Fibroblast of skin of back (primary cell): ENCODE measurements at regions not wholly inside any gene's neighbourhood (a gene's known extent, or its start where the extent isn't known, plus 50 kb on each side); places are given as distances from the start of the nearest gene placed in this dataset.

Experiments used
- DNase-seq: peaks from one replicate; pipeline ENCODE4 v3.0.0-alpha.2; 2013

DNA sequence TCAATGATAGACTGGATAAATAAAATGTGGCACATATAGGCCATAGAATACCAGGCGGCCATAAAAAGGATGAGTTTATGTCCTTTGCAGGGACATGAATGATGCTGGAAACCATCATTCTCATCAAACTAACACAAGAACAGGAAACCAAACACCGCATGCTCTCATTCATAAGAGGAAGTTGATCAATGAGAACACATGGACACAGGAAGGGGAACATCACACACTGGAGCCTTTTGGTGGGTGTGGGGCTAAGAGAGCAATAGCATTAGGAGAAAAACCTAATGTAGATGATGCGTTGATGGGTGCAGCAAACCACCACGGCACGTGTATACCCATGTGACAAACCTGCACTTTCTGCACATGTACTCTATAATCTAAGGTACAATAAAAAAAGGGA lies 883.4 kb upstream of the PRMT6 start:
- no peak for DNase-seq

DNA sequence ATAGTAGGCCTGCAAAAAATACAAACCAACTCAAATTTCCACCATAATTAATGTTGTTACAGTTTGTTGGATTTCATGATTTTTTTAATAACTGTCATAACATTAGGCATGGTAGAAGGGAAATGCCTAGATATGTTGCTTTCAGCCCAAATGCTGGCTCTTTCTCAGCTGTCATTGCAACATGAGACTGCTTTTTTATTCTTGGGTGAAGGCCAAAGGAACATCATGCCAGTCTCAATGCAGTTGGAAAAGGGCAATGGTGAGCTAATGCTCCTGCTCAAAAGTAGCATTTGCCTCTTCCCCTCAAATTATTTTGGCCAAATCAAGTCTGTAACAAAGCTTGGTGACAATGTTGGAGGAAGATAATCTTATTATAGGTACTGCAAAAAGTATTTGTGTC lies 877.7 kb upstream of the PRMT6 start:
- DNase-seq, result no peak

DNA sequence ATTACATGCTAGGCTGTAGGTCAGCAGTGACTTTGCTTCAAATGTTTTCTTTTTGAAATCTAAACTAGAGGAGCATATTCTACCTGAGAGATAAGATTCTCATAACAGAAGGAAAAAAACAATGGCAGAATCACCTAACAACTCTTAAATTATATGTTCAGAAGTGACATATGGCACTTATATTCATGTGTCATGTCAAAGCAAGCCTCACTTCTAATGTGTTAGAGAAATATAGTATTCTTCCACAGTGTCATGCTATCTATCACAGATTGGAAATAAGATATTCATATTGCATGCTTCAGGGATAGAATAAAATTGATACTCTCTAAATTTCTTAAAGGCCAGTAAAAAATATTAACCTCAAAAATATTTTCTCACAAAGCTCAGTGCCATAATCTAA lies 874.6 kb upstream of the PRMT6 start:
- no peak for DNase-seq

DNA sequence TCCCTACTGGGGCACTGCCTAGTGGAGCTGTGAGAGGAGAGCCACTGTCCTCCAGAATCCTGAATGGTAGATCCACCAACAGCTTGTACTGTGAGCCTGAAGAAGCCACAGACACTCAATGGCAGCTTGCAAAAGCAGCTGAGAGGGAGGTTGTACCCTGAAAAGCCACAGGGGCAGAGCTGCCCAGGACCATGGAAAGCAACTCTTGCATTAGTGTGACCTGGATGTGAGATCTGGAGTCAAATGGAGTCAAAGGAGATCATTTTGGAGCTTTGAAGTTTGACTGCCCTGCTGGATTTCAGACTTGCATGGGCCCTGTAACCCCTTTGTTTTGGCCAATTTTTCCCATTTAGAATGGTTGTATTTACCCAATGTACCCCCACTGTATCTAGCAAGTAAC lies 871.4 kb upstream of the PRMT6 start:
- no peak for DNase-seq

DNA sequence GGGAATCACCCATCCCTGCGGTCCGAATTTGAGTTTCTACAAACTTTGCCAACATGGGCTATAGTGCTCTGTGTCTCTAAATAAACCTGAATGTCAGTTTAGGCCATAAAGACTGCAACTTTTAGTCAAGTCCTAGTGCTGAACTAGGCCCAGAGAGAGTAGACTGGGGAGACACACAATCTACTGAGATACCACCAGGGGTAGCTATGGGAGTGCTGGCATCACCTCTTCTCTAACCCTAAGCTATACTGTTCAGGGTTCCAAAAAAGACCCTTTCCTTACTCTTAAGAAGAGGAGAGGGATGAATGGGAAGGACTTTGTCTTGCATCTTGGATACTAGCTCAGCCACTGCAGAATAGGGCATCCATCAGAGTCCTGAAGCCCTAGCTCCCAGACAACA lies 866.7 kb upstream of the PRMT6 start:
- DNase-seq, result no peak

DNA sequence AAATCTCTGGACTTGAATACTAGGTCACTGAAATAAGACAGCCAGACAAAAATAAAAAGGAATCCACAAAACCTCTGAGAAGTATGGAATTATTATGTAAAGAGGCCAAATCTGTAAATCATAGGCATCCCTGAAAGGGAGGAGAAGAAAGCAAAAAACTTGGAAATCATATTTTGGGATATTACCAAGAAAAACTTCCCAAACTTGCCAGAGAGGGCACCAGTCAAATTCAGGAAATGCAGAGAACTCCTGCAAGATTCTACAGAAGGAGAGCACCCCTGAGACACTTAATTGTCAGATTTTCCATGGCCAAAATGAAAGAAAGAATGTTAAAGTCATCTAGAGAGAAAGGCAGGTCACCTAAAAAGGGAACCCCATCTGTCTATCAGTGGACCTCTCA lies 862.3 kb upstream of the PRMT6 start:
- no peak for DNase-seq

DNA sequence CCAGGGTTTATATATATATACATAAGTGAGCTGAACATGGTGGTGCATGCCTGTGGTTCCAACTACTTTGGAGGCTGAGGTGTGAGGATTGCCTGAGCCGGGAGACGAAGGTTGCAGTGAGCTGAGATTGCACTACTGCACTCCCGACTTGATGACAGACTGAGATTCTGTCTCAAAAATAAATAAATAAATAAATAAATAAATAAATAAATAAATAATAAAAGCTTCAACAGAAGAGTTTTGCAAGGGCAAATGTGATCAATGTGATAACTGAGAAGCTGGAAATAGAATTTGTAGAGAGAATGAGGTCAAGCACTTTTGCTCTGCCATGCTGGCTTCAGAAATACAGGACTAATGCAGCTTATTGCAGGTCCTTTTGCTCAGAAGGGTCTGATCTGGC lies 855.8 kb upstream of the PRMT6 start:
- no peak for DNase-seq

DNA sequence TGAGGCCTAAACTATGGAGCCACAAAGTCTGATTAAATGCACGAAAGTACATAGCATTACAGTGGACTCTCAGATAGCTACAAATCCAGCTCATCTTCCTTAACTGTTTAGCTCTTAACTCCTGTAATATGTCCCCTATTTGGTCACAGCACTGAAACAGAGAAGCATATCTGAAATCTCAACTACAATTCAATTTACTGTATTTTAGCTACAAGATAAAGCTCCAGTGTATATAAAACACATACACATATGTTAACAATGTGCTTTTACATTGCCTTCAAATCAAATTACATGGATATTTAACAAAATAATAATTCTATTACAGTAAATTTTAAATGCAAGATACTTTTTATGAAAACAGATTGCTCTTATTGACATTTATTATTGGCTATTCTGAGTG lies 849.3 kb upstream of the PRMT6 start:
- no peak for DNase-seq

DNA sequence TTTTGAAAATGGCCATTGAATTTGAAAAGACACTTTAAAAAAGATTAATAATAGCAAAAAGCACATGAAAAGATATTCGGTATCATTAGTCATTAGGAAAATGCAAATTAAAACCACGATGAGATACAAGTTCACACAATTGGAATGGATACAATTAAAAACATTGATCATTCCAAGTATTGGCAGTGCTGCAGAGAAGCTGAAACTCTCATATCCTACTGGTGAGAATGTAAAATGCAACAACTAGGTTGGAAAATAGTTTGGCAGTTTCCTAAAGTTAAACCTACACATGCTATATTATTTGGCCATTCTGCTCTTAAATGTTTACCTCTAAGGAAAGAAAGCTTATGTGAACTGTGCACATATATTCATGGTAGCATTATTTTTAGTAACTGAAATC lies 838.7 kb upstream of the PRMT6 start:
- no peak for DNase-seq

DNA sequence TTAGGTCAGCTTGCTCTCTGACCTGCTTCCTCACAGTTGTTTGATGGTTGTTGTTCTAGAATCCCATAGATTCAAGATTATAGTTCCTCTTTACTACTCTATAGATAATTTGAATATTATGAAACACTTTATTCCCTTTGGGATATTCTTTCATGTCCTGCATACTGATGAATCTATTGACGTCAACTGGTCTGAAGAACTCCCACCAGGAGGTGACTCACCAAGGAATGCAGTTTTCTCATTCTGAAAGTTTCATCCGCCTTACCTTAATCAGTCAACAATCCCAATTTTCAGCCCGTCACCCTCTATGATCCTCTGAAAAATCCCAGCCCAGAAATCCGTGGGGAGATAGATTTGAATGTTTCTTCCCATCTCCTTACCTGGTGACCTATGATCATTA lies 834.1 kb upstream of the PRMT6 start:
- DNase-seq, result peak; percentile 67

DNA sequence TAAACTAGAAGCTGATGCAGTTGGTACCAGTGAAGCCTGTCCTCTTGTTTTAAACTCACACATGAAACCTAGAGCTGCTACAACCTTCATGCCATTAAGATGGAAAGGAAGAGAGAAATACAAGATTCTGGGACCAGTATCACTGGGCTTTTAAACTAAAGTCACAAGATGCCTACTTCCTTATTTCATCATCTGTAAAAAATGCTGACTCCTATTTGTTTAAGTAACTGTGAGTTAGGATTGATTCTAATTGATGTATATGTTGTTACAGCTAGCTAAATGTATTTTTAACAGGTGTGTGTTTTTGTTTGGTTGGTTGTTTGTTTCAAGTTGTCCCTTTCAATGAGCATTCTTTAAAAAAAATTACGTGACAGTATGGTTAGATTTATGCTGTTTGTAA lies 833.3 kb upstream of the PRMT6 start:
- no peak for DNase-seq

DNA sequence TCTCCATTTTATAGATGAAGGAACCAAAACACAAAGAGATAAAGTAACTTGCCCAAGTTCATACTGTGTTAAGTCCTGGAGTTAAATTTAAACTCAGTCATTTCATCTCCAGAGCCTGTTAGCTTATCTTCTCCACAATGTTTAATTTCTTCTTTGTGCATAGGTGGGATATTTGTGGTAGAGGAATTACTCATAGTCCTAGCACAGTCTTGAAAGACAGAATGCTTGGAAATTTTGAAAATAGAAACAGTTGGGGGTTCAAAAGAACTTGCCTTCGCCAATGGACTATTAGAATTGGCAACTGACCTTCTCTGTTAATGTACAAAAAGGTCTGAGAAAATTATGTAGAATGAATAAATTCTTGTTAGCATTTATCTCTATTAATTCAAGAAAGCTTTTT lies 832.0 kb upstream of the PRMT6 start:
- DNase-seq, result peak; percentile 24

DNA sequence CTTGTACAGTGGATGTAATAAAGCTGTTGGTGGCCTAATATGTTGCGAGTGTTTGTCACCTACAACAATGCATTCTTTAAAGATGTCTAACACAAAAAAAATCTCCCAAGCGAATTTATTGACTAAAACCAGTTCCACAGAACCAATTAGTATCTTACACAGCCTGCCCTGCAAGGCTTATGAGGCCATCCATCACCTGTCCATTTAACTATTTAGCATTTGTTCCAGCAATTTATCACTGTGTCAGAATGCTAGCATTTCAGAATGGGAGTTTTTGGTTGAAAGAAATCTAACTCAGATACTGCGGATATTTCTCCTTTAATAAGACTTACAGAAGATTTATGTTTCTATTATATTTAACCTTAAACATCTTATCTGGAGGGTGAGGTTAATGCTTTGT lies 831.1 kb upstream of the PRMT6 start:
- no peak for DNase-seq

DNA sequence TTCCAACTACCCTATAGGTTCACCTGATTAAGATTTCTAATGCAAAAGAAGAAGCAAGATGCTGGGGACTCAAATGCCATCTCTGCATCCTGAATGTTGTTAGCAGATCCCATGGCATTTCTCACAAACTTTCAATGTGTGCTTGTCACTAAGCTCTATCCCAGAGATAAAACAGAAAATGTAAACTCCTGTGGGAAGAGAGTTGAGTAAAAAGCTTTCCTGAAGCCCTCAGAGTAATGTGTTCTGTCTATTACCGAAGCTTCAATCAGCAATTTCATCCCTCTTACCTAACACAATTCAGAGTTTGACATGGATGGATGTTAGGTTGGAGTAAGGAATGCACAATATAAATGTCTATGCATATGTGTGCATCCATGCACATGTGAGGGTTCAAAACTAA lies 829.9 kb upstream of the PRMT6 start:
- no peak for DNase-seq

DNA sequence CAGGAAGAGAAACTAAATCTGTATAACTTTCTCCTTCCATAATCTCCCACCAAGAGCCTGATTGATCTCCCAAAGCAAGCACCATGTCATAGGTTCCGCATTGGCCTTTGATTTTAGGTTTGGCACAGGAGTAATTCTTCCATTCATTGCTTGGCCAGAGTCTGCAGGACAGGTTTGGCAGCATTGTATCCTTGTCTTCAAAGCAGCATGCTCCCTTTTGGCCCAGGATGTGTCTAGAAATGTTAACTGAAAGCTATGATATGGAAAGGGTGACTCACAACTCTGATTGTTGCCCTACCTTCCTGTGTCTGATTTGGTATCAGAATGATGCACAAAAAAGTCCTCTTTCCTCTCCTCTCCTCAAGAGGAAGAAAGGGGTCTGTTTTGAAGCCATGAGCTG lies 824.3 kb upstream of the PRMT6 start:
- DNase-seq, result no peak

DNA sequence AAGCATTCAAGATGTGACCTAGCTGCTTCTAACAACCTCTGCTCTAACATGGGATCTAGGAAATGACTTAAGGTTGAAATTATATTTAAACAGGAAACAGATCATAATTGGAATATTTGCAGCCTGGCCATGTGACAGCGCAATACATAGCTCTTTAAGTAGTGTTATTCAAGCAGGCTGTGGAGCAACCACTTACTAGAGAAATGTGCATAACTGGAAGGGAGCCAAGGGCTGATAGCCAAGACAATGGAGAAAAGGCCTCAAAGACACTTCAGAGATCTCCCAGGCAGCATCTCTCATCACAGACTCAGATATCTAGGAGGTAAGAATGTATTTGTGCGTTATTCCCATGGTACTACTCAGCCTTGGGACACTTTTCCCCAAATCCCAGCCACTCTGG lies 823.0 kb upstream of the PRMT6 start:
- peak; percentile 41 for DNase-seq

DNA sequence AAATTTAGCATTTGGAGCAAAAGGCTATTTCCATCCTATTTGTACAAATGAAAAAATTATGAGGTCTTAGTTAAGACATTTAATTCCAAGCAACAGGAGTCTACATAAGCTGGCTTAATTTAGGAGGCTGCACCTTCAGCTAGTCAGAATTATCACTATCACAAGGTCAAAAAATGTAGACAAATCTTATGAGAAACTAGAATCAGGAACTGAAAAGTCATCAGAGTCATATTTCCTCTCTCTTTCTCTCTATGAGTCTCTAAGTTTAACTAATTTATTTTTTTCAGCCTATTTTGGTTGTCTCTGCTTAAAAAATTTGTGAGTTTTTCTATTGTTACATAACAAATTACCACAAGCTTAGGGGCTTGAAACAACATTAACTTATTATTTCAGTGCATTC lies 807.1 kb upstream of the PRMT6 start:
- DNase-seq, result no peak

DNA sequence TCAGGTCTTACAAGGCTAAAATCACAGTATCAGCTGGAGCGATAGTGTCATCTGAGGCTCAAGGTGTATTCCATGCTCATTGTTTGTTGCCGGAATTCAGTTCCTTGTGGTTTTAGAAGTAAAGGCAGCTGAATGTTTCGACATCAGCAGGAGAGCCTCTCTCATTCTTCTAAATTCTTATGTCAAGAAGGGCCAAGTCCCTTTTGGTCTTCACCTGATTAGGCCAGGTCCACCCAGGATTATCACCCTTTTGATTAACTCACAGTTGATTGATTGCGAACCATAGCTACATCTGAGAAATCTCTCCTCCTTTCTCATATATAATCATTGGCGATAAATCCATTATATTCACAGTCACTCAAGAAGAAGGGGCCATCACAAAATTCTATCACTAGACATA lies 806.7 kb upstream of the PRMT6 start:
- DNase-seq, result no peak

DNA sequence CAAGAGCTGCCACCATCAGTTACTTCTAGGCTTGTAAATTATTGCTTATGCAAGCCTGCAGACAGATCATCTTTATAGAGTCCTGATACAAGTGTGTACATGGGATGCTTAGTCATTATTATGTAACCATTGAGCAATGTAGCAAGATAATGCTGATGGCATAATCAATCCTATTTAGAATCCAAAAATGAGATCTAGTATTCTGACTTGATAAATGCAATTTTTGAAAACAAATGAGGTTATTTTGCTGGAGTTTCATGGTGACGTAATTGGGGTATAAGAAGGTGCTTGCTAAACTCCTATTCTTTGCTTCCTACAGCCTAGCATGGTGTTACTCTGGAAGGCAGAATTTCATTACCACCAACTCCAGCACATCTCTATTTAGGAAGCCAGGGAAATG lies 801.7 kb upstream of the PRMT6 start:
- DNase-seq, result no peak

DNA sequence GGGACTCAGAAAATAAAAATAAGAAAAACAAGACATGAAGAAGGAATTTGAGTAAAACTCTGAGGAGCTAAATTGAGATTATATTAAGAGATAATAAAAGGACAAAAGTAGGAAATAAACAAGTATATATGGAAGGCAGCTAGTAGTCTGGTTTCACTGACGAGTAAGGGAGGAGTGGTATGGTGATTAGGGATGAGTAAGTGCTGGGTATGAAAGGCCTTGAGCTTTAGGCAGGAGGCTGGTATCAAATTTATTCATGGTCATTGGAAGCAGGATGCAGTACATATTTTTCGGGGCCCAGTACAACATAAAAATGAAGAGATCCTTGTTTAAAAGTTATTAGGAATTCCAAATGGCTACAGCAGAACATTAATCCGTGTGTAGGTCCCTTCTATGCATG lies 789.7 kb upstream of the PRMT6 start:
- DNase-seq, result no peak

DNA sequence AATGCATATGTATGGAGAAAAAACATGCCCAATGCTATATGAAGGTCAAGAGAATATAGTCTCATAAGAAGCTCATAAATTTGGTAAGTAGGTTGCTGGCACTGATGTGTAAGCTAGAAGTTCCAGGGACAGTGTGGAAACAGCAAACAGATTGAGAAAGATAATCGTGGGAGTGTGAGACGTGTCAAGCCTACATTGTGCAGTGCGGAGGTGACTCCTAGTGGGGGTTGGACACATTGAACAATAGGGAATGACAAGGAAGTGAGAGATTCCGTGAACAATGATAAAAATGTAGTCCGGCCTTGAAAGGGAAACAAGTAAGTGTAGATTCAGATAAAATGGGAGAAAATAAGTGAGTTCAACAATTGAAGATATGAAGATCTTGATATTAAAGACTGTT lies 788.4 kb upstream of the PRMT6 start:
- peak; percentile 32 for DNase-seq

DNA sequence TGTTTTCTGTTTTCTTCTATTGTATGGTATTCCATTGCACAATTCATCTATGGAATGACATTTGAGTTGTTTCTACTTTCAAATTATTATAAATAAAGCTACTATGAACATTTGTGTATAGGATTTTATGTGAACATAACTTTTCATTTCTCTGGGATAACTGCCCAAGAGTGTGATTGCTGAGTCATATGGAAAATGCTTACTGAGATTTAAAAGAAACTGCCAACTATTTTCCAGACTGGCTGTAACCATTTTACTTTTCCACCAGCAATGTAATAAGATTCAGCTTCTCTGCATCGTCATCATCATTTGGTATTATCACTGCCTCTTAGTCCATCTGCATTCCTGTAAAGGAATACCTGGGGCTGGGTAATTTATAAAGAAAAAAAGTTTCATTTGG lies 779.6 kb upstream of the PRMT6 start:
- DNase-seq, result peak; percentile 27

DNA sequence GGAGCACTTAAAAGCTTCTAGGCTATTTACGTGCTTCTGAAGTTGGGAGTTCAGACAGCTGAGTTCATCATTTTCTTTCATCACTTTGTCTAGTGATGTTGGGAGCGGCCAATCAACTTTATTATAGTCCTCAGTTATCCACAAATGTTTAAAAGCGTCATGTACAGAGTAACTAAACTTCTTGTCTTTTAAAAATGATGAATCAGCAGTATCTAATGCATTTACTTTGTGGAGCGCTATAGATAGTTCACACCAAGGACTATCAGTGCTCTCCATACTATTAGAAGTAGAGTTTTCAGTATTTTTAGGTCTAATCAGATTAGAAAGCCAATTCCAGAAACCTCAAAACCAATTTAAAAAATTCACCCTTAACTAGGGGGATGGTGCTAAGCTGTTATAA lies 778.7 kb upstream of the PRMT6 start:
- DNase-seq, result no peak

DNA sequence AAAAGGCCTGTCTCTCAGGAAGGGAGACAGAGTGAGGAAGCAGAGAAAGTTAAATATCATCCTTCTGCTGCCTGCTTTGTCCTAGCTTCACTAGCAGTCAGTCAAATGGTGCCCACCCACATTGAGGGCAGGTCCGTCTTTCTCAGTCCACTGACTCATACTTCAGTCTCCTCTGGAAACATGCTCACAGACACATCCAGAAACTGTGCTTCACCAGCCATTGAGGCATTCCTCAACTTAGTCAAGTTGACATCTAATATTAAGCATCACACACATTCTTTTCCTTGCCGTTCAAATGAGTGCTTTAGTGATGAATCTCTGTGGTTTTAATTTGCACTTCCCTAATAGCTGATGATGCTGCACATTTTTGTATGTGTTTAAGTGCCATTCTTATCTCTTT lies 777.8 kb upstream of the PRMT6 start:
- peak; percentile 83 for DNase-seq

DNA sequence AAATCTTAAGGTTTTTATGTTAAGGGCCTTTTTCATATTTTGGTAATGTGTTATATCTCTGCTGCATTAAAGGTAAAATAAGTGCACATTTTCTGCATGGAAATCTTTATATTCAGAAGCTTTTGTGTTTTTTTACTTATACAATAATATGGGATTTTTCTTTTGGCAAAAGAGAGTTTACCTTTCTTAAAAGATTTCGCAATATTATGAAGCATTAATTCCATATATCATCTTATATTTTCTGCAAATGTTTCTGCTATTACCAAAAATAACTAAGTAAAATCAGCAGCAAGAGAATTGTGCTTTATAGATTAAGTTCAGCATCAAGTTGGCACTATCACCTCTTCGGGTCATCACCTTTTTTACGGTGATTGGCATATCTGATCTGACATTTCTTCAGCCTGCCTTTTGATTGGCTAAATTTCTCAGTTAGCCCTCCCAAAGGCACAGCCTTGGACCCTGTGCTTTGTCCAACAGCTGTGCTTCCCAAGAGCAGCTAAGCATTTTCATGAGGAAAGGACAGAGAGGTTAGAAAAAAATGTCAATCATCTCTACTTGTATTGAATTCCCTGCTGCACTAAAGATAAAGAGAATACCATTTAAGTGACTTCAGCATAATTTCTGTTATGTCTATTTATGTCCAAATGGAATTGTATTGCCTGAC lies 767.1 kb upstream of the PRMT6 start:
- DNase-seq, result no peak
